SK-N-SH treated with all-trans-retinoic acid at 6 μM for 48 hours (cell line): ENCODE measurements at regions not wholly inside any gene's neighbourhood (a gene's known extent, or its start where the extent isn't known, plus 50 kb on each side); places are given as distances from the start of the nearest gene placed in this dataset.

Experiments used
- ATAC-seq: fragments of 200-7000 bp; cut with Tn5 transposase; 3 replicates; pipeline ENCODE4 v1.9.1; 2020; ENCODE audit warnings: mild to moderate bottlenecking, moderate library complexity
- ARNTL ChIP-seq: fragments of 450-650 bp; formaldehyde crosslinking; IDR thresholded peaks from 2 replicates; pipeline ENCODE4 v1.5.0; 2020; ENCODE audit warnings: low read depth, mild to moderate bottlenecking, moderate library complexity, borderline replicate concordance
- BACH2 ChIP-seq: fragments of 250-450 bp; sonication (Bioruptor Pico); IDR thresholded peaks from 2 replicates; pipeline ENCODE4 v1.9.0; 2021; ENCODE audit warnings: mild to moderate bottlenecking, borderline replicate concordance
- CREB5 ChIP-seq: fragments of 250-450 bp; sonication (Bioruptor Pico); IDR thresholded peaks from 2 replicates; pipeline ENCODE4 v1.5.1; 2020; ENCODE audit warnings: low read depth, mild to moderate bottlenecking, moderate library complexity
- CSRNP3 ChIP-seq: fragments of 250-450 bp; sonication (Bioruptor Pico); IDR thresholded peaks from 2 replicates; pipeline ENCODE4 v1.5.1; 2021; ENCODE audit warnings: mild to moderate bottlenecking, moderate library complexity
- ESRRG ChIP-seq: fragments of 250-450 bp; sonication (Bioruptor Pico); IDR thresholded peaks from 2 replicates; pipeline ENCODE4 v1.6.1; 2021; ENCODE audit warnings: mild to moderate bottlenecking
- GLIS3 ChIP-seq: fragments of 250-450 bp; sonication (Bioruptor Pico); IDR thresholded peaks from 2 replicates; pipeline ENCODE4 v1.5.0; 2020; ENCODE audit warnings: mild to moderate bottlenecking, moderate library complexity
- ISL1 ChIP-seq: fragments of 250-450 bp; sonication (Bioruptor Pico); IDR thresholded peaks from 2 replicates; pipeline ENCODE4 v2.1.2; 2022; ENCODE audit warnings: mild to moderate bottlenecking, moderate library complexity
- OSR1 ChIP-seq: fragments of 250-450 bp; sonication (Bioruptor Pico); IDR thresholded peaks from 2 replicates; pipeline ENCODE4 v1.8.0; 2022; ENCODE audit warnings: moderate library complexity, mild to moderate bottlenecking, inconsistent platforms
- PATZ1 ChIP-seq: fragments of 250-450 bp; sonication (Bioruptor Pico); IDR thresholded peaks from 2 replicates; pipeline ENCODE4 v1.8.0; 2020; ENCODE audit warnings: mild to moderate bottlenecking, moderate library complexity, borderline replicate concordance
- POU6F1 ChIP-seq: fragments of 250-450 bp; sonication (Bioruptor Pico); IDR thresholded peaks from 2 replicates; pipeline ENCODE4 v1.8.0; 2021; ENCODE audit warnings: low read depth, mild to moderate bottlenecking, moderate library complexity, borderline replicate concordance
- PPARA ChIP-seq: fragments of 250-450 bp; sonication (Bioruptor Pico); IDR thresholded peaks from 2 replicates; pipeline ENCODE4 v1.5.0; 2020; ENCODE audit warnings: mild to moderate bottlenecking, borderline replicate concordance
- RARB ChIP-seq: fragments of 250-450 bp; sonication (Bioruptor Pico); IDR thresholded peaks from 2 replicates; pipeline ENCODE4 v1.8.0; 2021; ENCODE audit warnings: mild to moderate bottlenecking, moderate library complexity
- TCF4 ChIP-seq: fragments of 250-450 bp; sonication (Bioruptor Pico); IDR thresholded peaks from 2 replicates; pipeline ENCODE4 v1.8.0; 2021; ENCODE audit warnings: mild to moderate bottlenecking, moderate library complexity, borderline replicate concordance
- TOX ChIP-seq: fragments of 250-450 bp; sonication (Bioruptor Pico); IDR thresholded peaks from 2 replicates; pipeline ENCODE4 v1.8.0; 2021; ENCODE audit warnings: mild to moderate bottlenecking, moderate library complexity, borderline replicate concordance
- TSHZ2 ChIP-seq: fragments of 250-450 bp; sonication (Bioruptor Pico); IDR thresholded peaks from 2 replicates; pipeline ENCODE4 v1.5.0; 2020; ENCODE audit warnings: mild to moderate bottlenecking, moderate library complexity
- ZC3H10 ChIP-seq: fragments of 250-450 bp; sonication (Bioruptor Pico); IDR thresholded peaks from 2 replicates; pipeline ENCODE4 v1.5.1; 2021; ENCODE audit warnings: mild to moderate bottlenecking, moderate library complexity
- ZFP3 ChIP-seq: fragments of 250-450 bp; sonication (Bioruptor Pico); IDR thresholded peaks from 2 replicates; pipeline ENCODE4 v1.5.0; 2020; ENCODE audit warnings: mild to moderate bottlenecking, moderate library complexity
- ZFP30 ChIP-seq: fragments of 450-650 bp; formaldehyde crosslinking; IDR thresholded peaks from 2 replicates; pipeline ENCODE4 v1.5.0; 2022; ENCODE audit warnings: mild to moderate bottlenecking, moderate library complexity
- ZNF565 ChIP-seq: fragments of 450-650 bp; formaldehyde crosslinking; conservative IDR thresholded peaks from 2 replicates; pipeline ENCODE4 v1.5.0; 2020; ENCODE audit warnings: low read depth, mild to moderate bottlenecking, moderate library complexity
- ZNF70 ChIP-seq: fragments of 450-650 bp; formaldehyde crosslinking; IDR thresholded peaks from 2 replicates; pipeline ENCODE4 v1.5.0; 2020; ENCODE audit warnings: mild to moderate bottlenecking, moderate library complexity
- ZNF8 ChIP-seq: fragments of 450-650 bp; formaldehyde crosslinking; IDR thresholded peaks from 2 replicates; pipeline ENCODE4 v1.5.0; 2020; ENCODE audit warnings: mild to moderate bottlenecking, moderate library complexity

GRCh38 chr3:162998205-162998604 lies 1501.6 kb downstream of the OTOL1 start:
- TF ChIP-seq ESRRG (CRISPR knock-in tag) (no peak), CREB5 (no peak), ZNF70 (no peak), GLIS3 (CRISPR knock-in tag) (no peak), PPARA (CRISPR knock-in tag) (no peak), ZNF565 (CRISPR knock-in tag) (no peak), OSR1 (CRISPR knock-in tag) (no peak), CSRNP3 (no peak), ZC3H10 (no peak), ARNTL (CRISPR knock-in tag) (no peak), ZFP3 (CRISPR knock-in tag) (no peak), TCF4 (no peak), ZFP30 (CRISPR knock-in tag) (no peak), TOX (no peak), RARB (CRISPR knock-in tag) (no peak), PATZ1 (no peak), POU6F1 (no peak)
- peak; percentile 69 for ATAC-seq

GRCh38 chr3:163011596-163011995 lies 1515.0 kb downstream of the OTOL1 start:
- ATAC-seq = no peak
- TF ChIP-seq ZNF70 (no peak), RARB (CRISPR knock-in tag) (no peak), ZFP30 (CRISPR knock-in tag) (no peak), PPARA (CRISPR knock-in tag) (no peak)
- TF ChIP-seq, all 23 proteins: peak for 0

- no peak for ATAC-seq
- TF ChIP-seq ZFP30 (CRISPR knock-in tag) (no peak), TCF4 (no peak), CREB5 (no peak), BACH2 (CRISPR knock-in tag) (no peak)
- TF ChIP-seq, all 23 proteins: peak for 0
Measured at GRCh38 chr3:163016251-163016650, 1519.6 kb downstream of the OTOL1 start.

GRCh38 chr3:163018067-163018466 lies 1521.5 kb downstream of the OTOL1 start:
- no peak for ATAC-seq
- TF ChIP-seq ZNF70 = no peak
- no peak for TF ChIP-seq PPARA (CRISPR knock-in tag)
- no peak for TF ChIP-seq ZC3H10
- no peak for TF ChIP-seq TOX
- no peak for TF ChIP-seq TSHZ2 (CRISPR knock-in tag)
- no peak for TF ChIP-seq ZFP30 (CRISPR knock-in tag)
- no peak for TF ChIP-seq ISL1 (CRISPR knock-in tag)
- no peak for TF ChIP-seq CSRNP3
- TF ChIP-seq ZNF8 (CRISPR knock-in tag) = no peak
- TF ChIP-seq CREB5 = no peak
- TF ChIP-seq PATZ1 = no peak
